Stimulated activated CD4-positive, alpha-beta T cell treated with anti-CD3 and anti-CD28 coated beads, TNF-alpha, amount 100 ng/mL, for 4 hours (primary cell): ENCODE measurements at regions not wholly inside any gene's neighbourhood (a gene's known extent, or its start where the extent isn't known, plus 50 kb on each side); places are given as distances from the start of the nearest gene placed in this dataset.

Source experiments
- DNase-seq, 3 experiments: peaks; one replicate each; pipeline ENCODE4 v3.0.0-alpha.2; 2020; ENCODE audit warnings: low read depth in 3 of 3

- DNase-seq, result no peak
Observed at GRCh38 chr16:86040496-86040895, 141.5 kb downstream of the IRF8 start.

- no peak for DNase-seq
Observed at GRCh38 chr16:86041215-86041614, 142.3 kb downstream of the IRF8 start.

- no peak for DNase-seq
Observed at GRCh38 chr16:86041807-86042206, 142.8 kb downstream of the IRF8 start.

GRCh38 chr16:86042393-86042792 is 143.4 kb downstream of the IRF8 start:
- no peak for DNase-seq

GRCh38 chr16:86042996-86043725 is 144.2 kb downstream of the IRF8 start:
- no peak for DNase-seq

- DNase-seq, result peak in 1 of 3 experiments; percentile 33
Observed at GRCh38 chr16:86044241-86044671, 145.3 kb downstream of the IRF8 start.

GRCh38 chr16:86044881-86045590 is 146.1 kb downstream of the IRF8 start:
- peak; percentile 5 to 12 (median 10) for DNase-seq

- no peak for DNase-seq
Observed at GRCh38 chr16:86045591-86045971, 146.6 kb downstream of the IRF8 start.

GRCh38 chr16:86046026-86046425 is 147.1 kb downstream of the IRF8 start:
- DNase-seq, result no peak

- DNase-seq, result no peak
Observed at GRCh38 chr16:86046667-86047270, 147.8 kb downstream of the IRF8 start.

GRCh38 chr16:86048221-86048620 is 149.3 kb downstream of the IRF8 start:
- no peak for DNase-seq

GRCh38 chr16:86048882-86049585 is 150.1 kb downstream of the IRF8 start:
- DNase-seq, result no peak

- DNase-seq, result no peak
Observed at GRCh38 chr16:86049641-86050040, 150.7 kb downstream of the IRF8 start.

- no peak for DNase-seq
Observed at GRCh38 chr16:86050111-86050510, 151.1 kb downstream of the IRF8 start.

GRCh38 chr16:86050591-86051367 is 151.8 kb downstream of the IRF8 start:
- DNase-seq, result no peak

GRCh38 chr16:86051368-86052114 is 152.6 kb downstream of the IRF8 start:
- DNase-seq, result no peak

- DNase-seq, result no peak
Observed at GRCh38 chr16:86052115-86052670, 153.2 kb downstream of the IRF8 start.

- no peak for DNase-seq
Observed at GRCh38 chr16:86052926-86053325, 154.0 kb downstream of the IRF8 start.

- no peak for DNase-seq
Observed at GRCh38 chr16:86059253-86060171, 160.6 kb downstream of the IRF8 start.
